ENCODE measurements at regions not wholly inside any gene's neighbourhood (a gene's known extent, or its start where the extent isn't known, plus 50 kb on each side); places are given as distances from the start of the nearest gene placed in this dataset.
A peak's percentile ranks its signal among the peaks of the same experiment; 100 is the strongest.

DNA sequence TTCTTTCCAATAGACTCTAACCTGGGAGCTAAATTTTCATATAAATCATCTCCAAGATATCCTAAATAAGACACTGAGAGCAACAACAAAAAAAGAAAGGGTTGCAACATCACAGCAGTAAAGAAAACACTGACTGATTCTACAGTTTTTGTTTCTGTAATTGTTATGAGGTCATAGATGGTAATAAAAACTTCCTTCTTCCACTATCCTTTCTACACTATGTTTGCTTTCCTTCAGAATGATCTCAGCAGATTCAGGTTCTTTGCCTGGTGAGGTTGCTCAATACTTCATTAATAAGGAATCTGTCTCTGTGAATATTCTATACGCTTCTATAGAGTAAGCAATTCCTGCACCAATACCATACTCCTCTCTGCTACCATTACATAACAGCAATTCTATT lies 835.6 kb upstream of the GRAMD2B start:
- no peak overlapping the region for H4K8ac ChIP-seq (ENCODE audit: low read depth, low read length)
- H2BK5ac ChIP-seq (ENCODE audit: low read depth, low read length, poor library complexity): no peak overlapping the region
- no peaks in the 10 kb centered on the region for H3K4me1 ChIP-seq (ENCODE audit: control insufficient read depth in 1 of 2, insufficient read depth in 2 of 2, low read length in 2 of 2)
- no peak overlapping the region for H2BK120ac ChIP-seq (ENCODE audit: insufficient read depth, low read length, poor library complexity)
- H3K18ac ChIP-seq (ENCODE audit: low read length): no peak overlapping the region
- H2AFZ ChIP-seq (ENCODE audit: insufficient read depth, low read length, poor library complexity): no peak overlapping the region
- H3K9me3 ChIP-seq (ENCODE audit: insufficient read depth, low read depth, low read length): no peaks in the 10 kb centered on the region
- H3K27me3 ChIP-seq (ENCODE audit: insufficient read depth, low read length): no peaks in the 10 kb centered on the region
- no peak overlapping the region for H4K12ac ChIP-seq (ENCODE audit: low read depth, low read length)
- H3K9ac ChIP-seq (ENCODE audit: low read length): no peak overlapping the region
- no peak overlapping the region for H2BK12ac ChIP-seq (ENCODE audit: low read length)
- H3K23ac ChIP-seq (ENCODE audit: low read length): no peak overlapping the region
- no peak overlapping the region for H3K27ac ChIP-seq (ENCODE audit: low read depth, low read length)
- no peak overlapping the region for H3K4ac ChIP-seq (ENCODE audit: low read depth, low read length)
- H3K79me2 ChIP-seq (ENCODE audit: control insufficient read depth, insufficient read depth, low read length, poor library complexity): no peaks in the 10 kb centered on the region
- H3K4me2 ChIP-seq (ENCODE audit: low read length): no peak overlapping the region
- H4K91ac ChIP-seq (ENCODE audit: low read depth, low read length): no peak overlapping the region
- no peak overlapping the region for H3K14ac ChIP-seq (ENCODE audit: low read length)
- DNase-seq: no peak
- no CpG with 5 or more reads among the region's 1 CpG for WGBS (ENCODE audit: extremely low coverage, insufficient coverage, insufficient read length)
- H3K79me1 ChIP-seq (ENCODE audit: low read length): no peaks in the 10 kb centered on the region
- H2AK5ac ChIP-seq (ENCODE audit: low read length): no peak overlapping the region
- no peak overlapping the region for H3K4me3 ChIP-seq (ENCODE audit: low read depth, low read length)
- no peaks in the 10 kb centered on the region for H3K36me3 ChIP-seq (ENCODE audit: control insufficient read depth in 1 of 2, insufficient read depth in 2 of 2, low read length in 2 of 2)

DNA sequence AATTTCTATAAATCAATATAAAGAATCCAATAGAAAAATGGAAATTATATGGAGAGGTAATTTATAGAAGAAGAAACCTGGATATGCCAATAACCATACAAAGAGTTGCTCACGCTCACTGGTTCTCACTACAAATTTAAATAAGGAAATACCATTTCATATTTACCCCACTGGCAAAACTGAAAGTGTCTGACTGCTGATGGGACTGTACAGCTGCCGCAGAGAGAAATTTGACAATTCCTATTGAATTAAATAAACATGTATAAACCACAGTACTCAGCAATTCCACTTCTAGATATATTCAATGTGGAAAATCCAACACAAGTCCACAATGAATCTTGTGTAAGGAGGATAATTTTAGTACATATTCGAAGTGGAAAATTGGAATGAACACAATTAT lies 830.4 kb upstream of the GRAMD2B start:
- Histone ChIP-seq H3K9me3 (ENCODE audit: insufficient read depth, low read depth, low read length) (no peaks in the 10 kb centered on the region), H2AK5ac (ENCODE audit: low read length) (no peak overlapping the region), H2BK12ac (ENCODE audit: low read length) (no peak overlapping the region), H4K12ac (ENCODE audit: low read depth, low read length) (no peak overlapping the region), H3K79me1 (ENCODE audit: low read length) (no peaks in the 10 kb centered on the region), H3K4me1 (ENCODE audit: control insufficient read depth in 1 of 2, insufficient read depth in 2 of 2, low read length in 2 of 2) (no peaks in the 10 kb centered on the region), H3K4me3 (ENCODE audit: low read depth, low read length) (no peak overlapping the region), H3K27me3 (ENCODE audit: insufficient read depth, low read length) (no peaks in the 10 kb centered on the region), H3K36me3 (ENCODE audit: control insufficient read depth in 1 of 2, insufficient read depth in 2 of 2, low read length in 2 of 2) (no peaks in the 10 kb centered on the region), H3K27ac (ENCODE audit: low read depth, low read length) (no peak overlapping the region), H3K4me2 (ENCODE audit: low read length) (no peak overlapping the region), H2AFZ (ENCODE audit: insufficient read depth, low read length, poor library complexity) (no peak overlapping the region), H3K14ac (ENCODE audit: low read length) (no peak overlapping the region), H3K4ac (ENCODE audit: low read depth, low read length) (no peak overlapping the region), H3K9ac (ENCODE audit: low read length) (no peak overlapping the region), H3K18ac (ENCODE audit: low read length) (no peak overlapping the region), H3K79me2 (ENCODE audit: control insufficient read depth, insufficient read depth, low read length, poor library complexity) (no peaks in the 10 kb centered on the region), H2BK5ac (ENCODE audit: low read depth, low read length, poor library complexity) (no peak overlapping the region), H2BK120ac (ENCODE audit: insufficient read depth, low read length, poor library complexity) (no peak overlapping the region), H4K91ac (ENCODE audit: low read depth, low read length) (no peak overlapping the region), H3K23ac (ENCODE audit: low read length) (no peak overlapping the region), H4K8ac (ENCODE audit: low read depth, low read length) (no peak overlapping the region)
- WGBS (ENCODE audit: extremely low coverage, insufficient coverage, insufficient read length): no CpG with 5 or more reads among the region's 3 CpGs
- no peak for DNase-seq

DNA sequence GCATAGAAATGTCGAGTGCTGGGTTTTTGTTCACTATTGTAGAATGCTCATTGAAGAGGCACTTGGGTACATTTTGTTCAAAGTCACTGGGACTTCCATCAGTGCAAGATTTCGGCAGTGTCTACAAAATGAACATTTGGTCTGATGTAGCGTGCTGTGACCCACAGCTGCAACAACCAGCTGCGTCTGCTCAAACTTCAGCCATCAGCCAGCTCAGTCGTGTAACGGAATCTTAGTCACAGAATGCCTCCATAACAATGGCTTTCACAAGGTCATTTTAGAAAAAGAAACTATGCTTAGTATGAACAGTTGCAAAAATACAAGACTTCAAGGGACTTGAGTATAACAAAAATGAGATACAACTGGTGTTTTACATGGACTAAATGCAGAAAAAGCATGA lies 828.1 kb upstream of the GRAMD2B start:
- no peak overlapping the region for H3K18ac ChIP-seq (ENCODE audit: low read length)
- H3K27me3 ChIP-seq (ENCODE audit: insufficient read depth, low read length): no peaks in the 10 kb centered on the region
- no peak overlapping the region for H2AFZ ChIP-seq (ENCODE audit: insufficient read depth, low read length, poor library complexity)
- H3K4me3 ChIP-seq (ENCODE audit: low read depth, low read length): no peak overlapping the region
- H3K4ac ChIP-seq (ENCODE audit: low read depth, low read length): no peak overlapping the region
- H3K23ac ChIP-seq (ENCODE audit: low read length): no peak overlapping the region
- H3K79me1 ChIP-seq (ENCODE audit: low read length): no peaks in the 10 kb centered on the region
- H4K8ac ChIP-seq (ENCODE audit: low read depth, low read length): no peak overlapping the region
- H3K4me2 ChIP-seq (ENCODE audit: low read length): no peak overlapping the region
- DNase-seq: peak in 1 of 2 donors; percentile 36
- H3K36me3 ChIP-seq (ENCODE audit: control insufficient read depth in 1 of 2, insufficient read depth in 2 of 2, low read length in 2 of 2): no peaks in the 10 kb centered on the region
- no peaks in the 10 kb centered on the region for H3K4me1 ChIP-seq (ENCODE audit: control insufficient read depth in 1 of 2, insufficient read depth in 2 of 2, low read length in 2 of 2)
- no peaks in the 10 kb centered on the region for H3K9me3 ChIP-seq (ENCODE audit: insufficient read depth, low read depth, low read length)
- H3K79me2 ChIP-seq (ENCODE audit: control insufficient read depth, insufficient read depth, low read length, poor library complexity): no peaks in the 10 kb centered on the region
- H3K14ac ChIP-seq (ENCODE audit: low read length): no peak overlapping the region
- H2AK5ac ChIP-seq (ENCODE audit: low read length): no peak overlapping the region
- no peak overlapping the region for H4K12ac ChIP-seq (ENCODE audit: low read depth, low read length)
- WGBS (ENCODE audit: extremely low coverage, insufficient coverage, insufficient read length): no CpG with 5 or more reads among the region's 6 CpGs
- no peak overlapping the region for H2BK5ac ChIP-seq (ENCODE audit: low read depth, low read length, poor library complexity)
- H3K9ac ChIP-seq (ENCODE audit: low read length): no peak overlapping the region
- H3K27ac ChIP-seq (ENCODE audit: low read depth, low read length): no peak overlapping the region
- H2BK120ac ChIP-seq (ENCODE audit: insufficient read depth, low read length, poor library complexity): no peak overlapping the region
- no peak overlapping the region for H2BK12ac ChIP-seq (ENCODE audit: low read length)
- H4K91ac ChIP-seq (ENCODE audit: low read depth, low read length): no peak overlapping the region

DNA sequence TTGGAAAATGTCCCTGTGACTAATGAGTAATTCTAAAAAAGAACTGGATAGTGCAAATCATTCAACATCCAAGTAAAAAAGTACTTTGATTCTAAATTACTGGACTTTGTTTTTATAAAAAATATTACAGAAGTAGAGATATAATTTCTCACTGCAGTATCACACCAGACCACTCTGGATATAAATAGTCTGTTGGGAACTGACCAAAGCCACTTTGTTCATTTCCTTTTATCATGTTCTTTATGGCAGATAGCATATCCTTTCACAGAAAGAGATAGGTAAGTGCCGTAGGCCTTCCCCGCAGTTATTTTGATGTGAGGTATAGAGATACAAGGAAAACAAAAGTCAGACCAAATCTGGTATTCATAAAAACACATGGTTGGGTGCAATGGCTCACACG lies 827.4 kb upstream of the GRAMD2B start:
- H2BK120ac ChIP-seq (ENCODE audit: insufficient read depth, low read length, poor library complexity): no peak overlapping the region
- H3K4me1 ChIP-seq (ENCODE audit: control insufficient read depth in 1 of 2, insufficient read depth in 2 of 2, low read length in 2 of 2): no peaks in the 10 kb centered on the region
- H3K9me3 ChIP-seq (ENCODE audit: insufficient read depth, low read depth, low read length): no peaks in the 10 kb centered on the region
- no peak overlapping the region for H3K4me2 ChIP-seq (ENCODE audit: low read length)
- H3K79me1 ChIP-seq (ENCODE audit: low read length): no peaks in the 10 kb centered on the region
- no peak overlapping the region for H3K27ac ChIP-seq (ENCODE audit: low read depth, low read length)
- no peak overlapping the region for H4K91ac ChIP-seq (ENCODE audit: low read depth, low read length)
- no peak overlapping the region for H2AK5ac ChIP-seq (ENCODE audit: low read length)
- H3K27me3 ChIP-seq (ENCODE audit: insufficient read depth, low read length): no peaks in the 10 kb centered on the region
- no peak overlapping the region for H3K4ac ChIP-seq (ENCODE audit: low read depth, low read length)
- H3K23ac ChIP-seq (ENCODE audit: low read length): no peak overlapping the region
- no peaks in the 10 kb centered on the region for H3K36me3 ChIP-seq (ENCODE audit: control insufficient read depth in 1 of 2, insufficient read depth in 2 of 2, low read length in 2 of 2)
- no peak overlapping the region for H3K18ac ChIP-seq (ENCODE audit: low read length)
- no peak overlapping the region for H2BK12ac ChIP-seq (ENCODE audit: low read length)
- H3K14ac ChIP-seq (ENCODE audit: low read length): no peak overlapping the region
- no peaks in the 10 kb centered on the region for H3K79me2 ChIP-seq (ENCODE audit: control insufficient read depth, insufficient read depth, low read length, poor library complexity)
- no peak overlapping the region for H4K12ac ChIP-seq (ENCODE audit: low read depth, low read length)
- WGBS (ENCODE audit: extremely low coverage, insufficient coverage, insufficient read length): no CpG with 5 or more reads among the region's 3 CpGs
- no peak overlapping the region for H2BK5ac ChIP-seq (ENCODE audit: low read depth, low read length, poor library complexity)
- no peak overlapping the region for H4K8ac ChIP-seq (ENCODE audit: low read depth, low read length)
- H2AFZ ChIP-seq (ENCODE audit: insufficient read depth, low read length, poor library complexity): no peak overlapping the region
- H3K4me3 ChIP-seq (ENCODE audit: low read depth, low read length): no peak overlapping the region
- H3K9ac ChIP-seq (ENCODE audit: low read length): no peak overlapping the region
- DNase-seq: no peak
